SK-N-SH treated with all-trans-retinoic acid at 6 μM for 48 hours (cell line): ENCODE measurements at regions not wholly inside any gene's neighbourhood (a gene's known extent, or its start where the extent isn't known, plus 50 kb on each side); places are given as distances from the start of the nearest gene placed in this dataset.

Experiments
- ATAC-seq: fragments of 200-7000 bp; cut with Tn5 transposase; 3 replicates; pipeline ENCODE4 v1.9.1; 2020; ENCODE audit warnings: mild to moderate bottlenecking, moderate library complexity
- ARNTL ChIP-seq: fragments of 450-650 bp; formaldehyde crosslinking; IDR thresholded peaks from 2 replicates; pipeline ENCODE4 v1.5.0; 2020; ENCODE audit warnings: low read depth, mild to moderate bottlenecking, moderate library complexity, borderline replicate concordance
- CSDC2 ChIP-seq: fragments of 250-450 bp; sonication (Bioruptor Pico); IDR thresholded peaks from 2 replicates; pipeline ENCODE4 v1.5.0; 2020; ENCODE audit warnings: mild to moderate bottlenecking, moderate library complexity
- ESRRG ChIP-seq: fragments of 250-450 bp; sonication (Bioruptor Pico); IDR thresholded peaks from 2 replicates; pipeline ENCODE4 v1.6.1; 2021; ENCODE audit warnings: mild to moderate bottlenecking
- GLIS3 ChIP-seq: fragments of 250-450 bp; sonication (Bioruptor Pico); IDR thresholded peaks from 2 replicates; pipeline ENCODE4 v1.5.0; 2020; ENCODE audit warnings: mild to moderate bottlenecking, moderate library complexity
- RARB ChIP-seq: fragments of 250-450 bp; sonication (Bioruptor Pico); IDR thresholded peaks from 2 replicates; pipeline ENCODE4 v1.8.0; 2021; ENCODE audit warnings: mild to moderate bottlenecking, moderate library complexity
- TCF4 ChIP-seq: fragments of 250-450 bp; sonication (Bioruptor Pico); IDR thresholded peaks from 2 replicates; pipeline ENCODE4 v1.8.0; 2021; ENCODE audit warnings: mild to moderate bottlenecking, moderate library complexity, borderline replicate concordance
- TOX ChIP-seq: fragments of 250-450 bp; sonication (Bioruptor Pico); IDR thresholded peaks from 2 replicates; pipeline ENCODE4 v1.8.0; 2021; ENCODE audit warnings: mild to moderate bottlenecking, moderate library complexity, borderline replicate concordance
- ZNF565 ChIP-seq: fragments of 450-650 bp; formaldehyde crosslinking; conservative IDR thresholded peaks from 2 replicates; pipeline ENCODE4 v1.5.0; 2020; ENCODE audit warnings: low read depth, mild to moderate bottlenecking, moderate library complexity
- ZNF70 ChIP-seq: fragments of 450-650 bp; formaldehyde crosslinking; IDR thresholded peaks from 2 replicates; pipeline ENCODE4 v1.5.0; 2020; ENCODE audit warnings: mild to moderate bottlenecking, moderate library complexity
- ZNF8 ChIP-seq: fragments of 450-650 bp; formaldehyde crosslinking; IDR thresholded peaks from 2 replicates; pipeline ENCODE4 v1.5.0; 2020; ENCODE audit warnings: mild to moderate bottlenecking, moderate library complexity
- TF ChIP-seq, protein P1 (sequence below): fragments of 250-450 bp; sonication (Bioruptor Pico); IDR thresholded peaks from 2 replicates; pipeline ENCODE4 v1.5.0; 2020; ENCODE audit warnings: mild to moderate bottlenecking, moderate library complexity
- TF ChIP-seq, protein P2 (sequence below): fragments of 250-450 bp; sonication (Bioruptor Pico); IDR thresholded peaks from 2 replicates; pipeline ENCODE4 v1.5.1; 2021; ENCODE audit warnings: mild to moderate bottlenecking, moderate library complexity
- TF ChIP-seq, protein P3 (sequence below): fragments of 250-450 bp; sonication (Bioruptor Pico); IDR thresholded peaks from 2 replicates; pipeline ENCODE4 v1.8.0; 2021; ENCODE audit warnings: low read depth, mild to moderate bottlenecking, moderate library complexity, borderline replicate concordance
- TF ChIP-seq, protein P4 (sequence below): fragments of 250-450 bp; sonication (Bioruptor Pico); IDR thresholded peaks from 2 replicates; pipeline ENCODE4 v1.5.1; 2020; ENCODE audit warnings: low read depth, mild to moderate bottlenecking, moderate library complexity
- TF ChIP-seq, protein P5 (sequence below): fragments of 250-450 bp; sonication (Bioruptor Pico); IDR thresholded peaks from 2 replicates; pipeline ENCODE4 v1.8.0; 2020; ENCODE audit warnings: mild to moderate bottlenecking, moderate library complexity, borderline replicate concordance

DNA sequence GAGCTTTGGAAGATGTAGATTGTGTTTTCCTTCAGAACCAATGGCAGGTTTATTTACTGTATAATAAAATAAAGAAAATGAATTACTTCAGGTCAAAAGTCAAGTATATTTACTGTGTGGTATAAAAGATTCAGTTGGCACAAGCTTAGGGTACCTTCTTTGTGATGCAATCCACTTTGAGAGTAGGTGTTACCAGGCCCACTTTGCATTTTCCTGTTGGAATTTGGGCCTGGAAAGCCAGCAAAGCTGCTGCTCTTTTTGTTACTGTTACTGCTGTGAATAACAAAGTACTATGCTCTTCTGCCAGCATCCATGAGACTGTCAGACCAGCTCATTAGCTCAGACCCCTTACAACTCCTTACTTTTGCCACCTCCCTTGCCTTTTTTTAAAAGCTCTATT, 649.0 kb upstream of the SEL1L start:
- no peak for ATAC-seq
- TF ChIP-seq ESRRG (CRISPR knock-in tag) (no peak), CSDC2 (no peak), ZNF8 (CRISPR knock-in tag) (no peak)
- TF ChIP-seq, protein P1, sequence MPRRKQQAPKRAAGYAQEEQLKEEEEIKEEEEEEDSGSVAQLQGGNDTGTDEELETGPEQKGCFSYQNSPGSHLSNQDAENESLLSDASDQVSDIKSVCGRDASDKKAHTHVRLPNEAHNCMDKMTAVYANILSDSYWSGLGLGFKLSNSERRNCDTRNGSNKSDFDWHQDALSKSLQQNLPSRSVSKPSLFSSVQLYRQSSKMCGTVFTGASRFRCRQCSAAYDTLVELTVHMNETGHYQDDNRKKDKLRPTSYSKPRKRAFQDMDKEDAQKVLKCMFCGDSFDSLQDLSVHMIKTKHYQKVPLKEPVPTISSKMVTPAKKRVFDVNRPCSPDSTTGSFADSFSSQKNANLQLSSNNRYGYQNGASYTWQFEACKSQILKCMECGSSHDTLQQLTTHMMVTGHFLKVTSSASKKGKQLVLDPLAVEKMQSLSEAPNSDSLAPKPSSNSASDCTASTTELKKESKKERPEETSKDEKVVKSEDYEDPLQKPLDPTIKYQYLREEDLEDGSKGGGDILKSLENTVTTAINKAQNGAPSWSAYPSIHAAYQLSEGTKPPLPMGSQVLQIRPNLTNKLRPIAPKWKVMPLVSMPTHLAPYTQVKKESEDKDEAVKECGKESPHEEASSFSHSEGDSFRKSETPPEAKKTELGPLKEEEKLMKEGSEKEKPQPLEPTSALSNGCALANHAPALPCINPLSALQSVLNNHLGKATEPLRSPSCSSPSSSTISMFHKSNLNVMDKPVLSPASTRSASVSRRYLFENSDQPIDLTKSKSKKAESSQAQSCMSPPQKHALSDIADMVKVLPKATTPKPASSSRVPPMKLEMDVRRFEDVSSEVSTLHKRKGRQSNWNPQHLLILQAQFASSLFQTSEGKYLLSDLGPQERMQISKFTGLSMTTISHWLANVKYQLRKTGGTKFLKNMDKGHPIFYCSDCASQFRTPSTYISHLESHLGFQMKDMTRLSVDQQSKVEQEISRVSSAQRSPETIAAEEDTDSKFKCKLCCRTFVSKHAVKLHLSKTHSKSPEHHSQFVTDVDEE (CRISPR knock-in tag): no peak
- TF ChIP-seq, protein P2, sequence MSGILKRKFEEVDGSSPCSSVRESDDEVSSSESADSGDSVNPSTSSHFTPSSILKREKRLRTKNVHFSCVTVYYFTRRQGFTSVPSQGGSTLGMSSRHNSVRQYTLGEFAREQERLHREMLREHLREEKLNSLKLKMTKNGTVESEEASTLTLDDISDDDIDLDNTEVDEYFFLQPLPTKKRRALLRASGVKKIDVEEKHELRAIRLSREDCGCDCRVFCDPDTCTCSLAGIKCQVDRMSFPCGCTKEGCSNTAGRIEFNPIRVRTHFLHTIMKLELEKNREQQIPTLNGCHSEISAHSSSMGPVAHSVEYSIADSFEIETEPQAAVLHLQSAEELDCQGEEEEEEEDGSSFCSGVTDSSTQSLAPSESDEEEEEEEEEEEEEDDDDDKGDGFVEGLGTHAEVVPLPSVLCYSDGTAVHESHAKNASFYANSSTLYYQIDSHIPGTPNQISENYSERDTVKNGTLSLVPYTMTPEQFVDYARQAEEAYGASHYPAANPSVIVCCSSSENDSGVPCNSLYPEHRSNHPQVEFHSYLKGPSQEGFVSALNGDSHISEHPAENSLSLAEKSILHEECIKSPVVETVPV: no peak
- TF ChIP-seq, protein P3, sequence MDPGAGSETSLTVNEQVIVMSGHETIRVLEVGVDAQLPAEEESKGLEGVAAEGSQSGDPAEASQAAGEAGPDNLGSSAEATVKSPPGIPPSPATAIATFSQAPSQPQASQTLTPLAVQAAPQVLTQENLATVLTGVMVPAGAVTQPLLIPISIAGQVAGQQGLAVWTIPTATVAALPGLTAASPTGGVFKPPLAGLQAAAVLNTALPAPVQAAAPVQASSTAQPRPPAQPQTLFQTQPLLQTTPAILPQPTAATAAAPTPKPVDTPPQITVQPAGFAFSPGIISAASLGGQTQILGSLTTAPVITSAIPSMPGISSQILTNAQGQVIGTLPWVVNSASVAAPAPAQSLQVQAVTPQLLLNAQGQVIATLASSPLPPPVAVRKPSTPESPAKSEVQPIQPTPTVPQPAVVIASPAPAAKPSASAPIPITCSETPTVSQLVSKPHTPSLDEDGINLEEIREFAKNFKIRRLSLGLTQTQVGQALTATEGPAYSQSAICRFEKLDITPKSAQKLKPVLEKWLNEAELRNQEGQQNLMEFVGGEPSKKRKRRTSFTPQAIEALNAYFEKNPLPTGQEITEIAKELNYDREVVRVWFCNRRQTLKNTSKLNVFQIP (CRISPR knock-in tag): no peak
- TF ChIP-seq, protein P4, sequence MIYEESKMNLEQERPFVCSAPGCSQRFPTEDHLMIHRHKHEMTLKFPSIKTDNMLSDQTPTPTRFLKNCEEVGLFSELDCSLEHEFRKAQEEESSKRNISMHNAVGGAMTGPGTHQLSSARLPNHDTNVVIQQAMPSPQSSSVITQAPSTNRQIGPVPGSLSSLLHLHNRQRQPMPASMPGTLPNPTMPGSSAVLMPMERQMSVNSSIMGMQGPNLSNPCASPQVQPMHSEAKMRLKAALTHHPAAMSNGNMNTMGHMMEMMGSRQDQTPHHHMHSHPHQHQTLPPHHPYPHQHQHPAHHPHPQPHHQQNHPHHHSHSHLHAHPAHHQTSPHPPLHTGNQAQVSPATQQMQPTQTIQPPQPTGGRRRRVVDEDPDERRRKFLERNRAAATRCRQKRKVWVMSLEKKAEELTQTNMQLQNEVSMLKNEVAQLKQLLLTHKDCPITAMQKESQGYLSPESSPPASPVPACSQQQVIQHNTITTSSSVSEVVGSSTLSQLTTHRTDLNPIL (CRISPR knock-in tag): no peak
- TF ChIP-seq, all 23 proteins: peak for 0

DNA sequence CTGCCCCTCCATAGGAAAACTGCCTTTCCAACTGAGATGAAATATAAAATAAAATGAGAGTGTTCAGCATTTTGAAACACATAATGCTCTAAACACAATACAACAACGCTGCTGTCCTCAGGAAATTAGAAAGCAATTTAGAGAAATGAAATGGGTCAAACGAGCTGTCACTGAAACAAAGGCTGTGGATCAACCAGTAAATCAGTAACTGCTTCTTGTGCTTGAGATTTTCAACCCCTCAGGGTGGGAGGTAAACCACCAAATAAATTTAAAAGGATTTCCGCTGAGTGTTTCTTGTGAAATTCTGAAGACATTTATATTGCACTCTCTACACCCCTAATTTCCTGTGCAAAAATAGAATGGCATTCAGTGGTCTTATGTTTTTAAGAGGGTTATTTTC, 657.1 kb upstream of the SEL1L start:
- TF ChIP-seq CSDC2: no peak
- no peak for TF ChIP-seq RARB (CRISPR knock-in tag)
- TF ChIP-seq, protein P2: no peak
- TF ChIP-seq, protein P5, sequence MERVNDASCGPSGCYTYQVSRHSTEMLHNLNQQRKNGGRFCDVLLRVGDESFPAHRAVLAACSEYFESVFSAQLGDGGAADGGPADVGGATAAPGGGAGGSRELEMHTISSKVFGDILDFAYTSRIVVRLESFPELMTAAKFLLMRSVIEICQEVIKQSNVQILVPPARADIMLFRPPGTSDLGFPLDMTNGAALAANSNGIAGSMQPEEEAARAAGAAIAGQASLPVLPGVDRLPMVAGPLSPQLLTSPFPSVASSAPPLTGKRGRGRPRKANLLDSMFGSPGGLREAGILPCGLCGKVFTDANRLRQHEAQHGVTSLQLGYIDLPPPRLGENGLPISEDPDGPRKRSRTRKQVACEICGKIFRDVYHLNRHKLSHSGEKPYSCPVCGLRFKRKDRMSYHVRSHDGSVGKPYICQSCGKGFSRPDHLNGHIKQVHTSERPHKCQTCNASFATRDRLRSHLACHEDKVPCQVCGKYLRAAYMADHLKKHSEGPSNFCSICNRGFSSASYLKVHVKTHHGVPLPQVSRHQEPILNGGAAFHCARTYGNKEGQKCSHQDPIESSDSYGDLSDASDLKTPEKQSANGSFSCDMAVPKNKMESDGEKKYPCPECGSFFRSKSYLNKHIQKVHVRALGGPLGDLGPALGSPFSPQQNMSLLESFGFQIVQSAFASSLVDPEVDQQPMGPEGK: no peak
- TF ChIP-seq TCF4 (CRISPR knock-in tag): no peak
- TF ChIP-seq ARNTL: no peak
- TF ChIP-seq GLIS3 (CRISPR knock-in tag): no peak
- TF ChIP-seq TOX (CRISPR knock-in tag): no peak
- no peak for TF ChIP-seq ESRRG (CRISPR knock-in tag)
- TF ChIP-seq ZNF565 (CRISPR knock-in tag): no peak
- no peak for TF ChIP-seq ZNF70 (CRISPR knock-in tag)
- TF ChIP-seq, protein P4 (CRISPR knock-in tag): no peak
- ATAC-seq: no peak

DNA sequence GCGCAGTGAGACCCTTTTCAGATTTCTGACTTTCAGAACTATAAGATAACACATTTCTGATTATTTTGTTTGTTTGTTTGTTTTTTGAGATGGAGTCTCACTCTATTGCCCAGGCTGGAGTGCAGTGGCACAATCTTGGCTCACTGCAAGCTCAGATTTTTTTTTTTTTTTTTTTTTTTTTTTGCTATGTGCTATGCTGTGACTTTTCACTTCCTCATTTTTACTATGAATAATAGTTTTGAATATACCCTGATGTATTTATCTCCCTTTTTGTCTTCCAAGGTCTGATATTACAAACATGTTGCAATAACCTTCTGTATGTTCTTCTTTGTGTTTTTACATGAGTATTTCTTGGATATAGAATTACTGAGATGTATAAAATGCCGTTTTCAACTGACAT, 658.7 kb upstream of the SEL1L start:
- ATAC-seq: no peak
- TF ChIP-seq, protein P2: no peak
